ENCODE measurements at regions not wholly inside any gene's neighbourhood (a gene's known extent, or its start where the extent isn't known, plus 50 kb on each side); places are given as distances from the start of the nearest gene placed in this dataset.
"Not testable (repeated sequence)": the region's sequence is repeated elsewhere in the genome, so short reads cannot be mapped to it uniquely, and the experiment has no call there.

DNA sequence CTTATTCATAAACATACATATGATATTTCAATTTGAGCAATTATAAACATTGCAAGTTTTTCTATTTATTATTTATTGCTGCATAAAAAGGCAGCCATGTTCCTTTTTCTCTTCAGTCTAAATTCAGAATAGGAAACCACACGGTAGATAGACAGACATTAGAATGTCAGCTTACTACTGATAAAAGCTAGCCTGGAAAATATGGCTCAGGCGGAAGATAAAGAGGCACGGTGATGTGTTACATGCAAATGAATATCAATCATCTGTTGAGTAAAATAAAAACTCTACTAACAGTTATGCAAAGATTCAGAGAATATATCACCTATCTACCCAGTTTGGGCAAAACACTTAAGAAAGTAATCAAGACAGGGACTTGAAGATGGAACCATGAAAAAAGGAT, 73.5 kb upstream of the PDSS1 start:
- Histone ChIP-seq H3K4me1 (ENCODE audit: insufficient read depth, low read length) (no peaks in the 10 kb centered on the region), H3K36me3 (ENCODE audit: insufficient read depth, low read length) (no peaks in the 10 kb centered on the region), H2AFZ (ENCODE audit: low read length) (no peak overlapping the region), H3K27ac (ENCODE audit: low read depth, low read length) (no peak overlapping the region), H4K20me1 (ENCODE audit: insufficient read depth, low read length) (no peaks in the 10 kb centered on the region), H3K27me3 (ENCODE audit: insufficient read depth, low read length) (peaks cover 7% of the 10 kb centered on the region), H3K9me3 (ENCODE audit: low read depth, low read length) (no peaks in the 10 kb centered on the region), H3K4me2 (ENCODE audit: insufficient read depth, low read length) (no peak overlapping the region), H3K79me2 (ENCODE audit: insufficient read depth, low read length) (no peaks in the 10 kb centered on the region), H3K4me3 (ENCODE audit: insufficient read depth, low read length) (no peak overlapping the region)
- TF ChIP-seq, protein P1, sequence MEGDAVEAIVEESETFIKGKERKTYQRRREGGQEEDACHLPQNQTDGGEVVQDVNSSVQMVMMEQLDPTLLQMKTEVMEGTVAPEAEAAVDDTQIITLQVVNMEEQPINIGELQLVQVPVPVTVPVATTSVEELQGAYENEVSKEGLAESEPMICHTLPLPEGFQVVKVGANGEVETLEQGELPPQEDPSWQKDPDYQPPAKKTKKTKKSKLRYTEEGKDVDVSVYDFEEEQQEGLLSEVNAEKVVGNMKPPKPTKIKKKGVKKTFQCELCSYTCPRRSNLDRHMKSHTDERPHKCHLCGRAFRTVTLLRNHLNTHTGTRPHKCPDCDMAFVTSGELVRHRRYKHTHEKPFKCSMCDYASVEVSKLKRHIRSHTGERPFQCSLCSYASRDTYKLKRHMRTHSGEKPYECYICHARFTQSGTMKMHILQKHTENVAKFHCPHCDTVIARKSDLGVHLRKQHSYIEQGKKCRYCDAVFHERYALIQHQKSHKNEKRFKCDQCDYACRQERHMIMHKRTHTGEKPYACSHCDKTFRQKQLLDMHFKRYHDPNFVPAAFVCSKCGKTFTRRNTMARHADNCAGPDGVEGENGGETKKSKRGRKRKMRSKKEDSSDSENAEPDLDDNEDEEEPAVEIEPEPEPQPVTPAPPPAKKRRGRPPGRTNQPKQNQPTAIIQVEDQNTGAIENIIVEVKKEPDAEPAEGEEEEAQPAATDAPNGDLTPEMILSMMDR (IDR thresholded peaks at IDR 0.05; ENCODE audit: extremely low read depth, low read depth, low read length): no peak
- no peak for DNase-seq (ENCODE audit: insufficient read length, low spot score, missing footprints)

DNA sequence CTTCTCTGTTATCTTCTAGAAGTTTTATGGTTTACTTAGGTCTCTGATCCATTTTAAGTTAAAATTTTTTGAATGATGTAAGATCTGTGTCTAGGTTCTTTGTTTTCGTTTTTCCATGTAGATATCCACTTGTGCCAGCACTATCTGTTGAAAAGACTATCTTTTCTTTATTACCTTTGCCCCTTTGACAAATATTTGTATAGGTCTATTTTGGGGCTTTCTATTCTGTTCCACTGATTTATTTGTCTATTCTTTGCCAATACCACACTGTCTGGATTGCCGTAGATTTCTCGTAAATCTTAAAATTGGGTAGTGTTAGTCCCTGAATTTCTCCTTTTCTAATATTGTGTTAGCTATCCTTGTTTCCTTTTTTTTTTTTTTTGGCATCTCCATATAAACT, 71.4 kb upstream of the PDSS1 start:
- H3K27ac ChIP-seq (ENCODE audit: low read depth, low read length): no peak overlapping the region
- no peak for DNase-seq (ENCODE audit: insufficient read length, low spot score, missing footprints)
- H2AFZ ChIP-seq (ENCODE audit: low read length): no peak overlapping the region
- H3K4me1 ChIP-seq (ENCODE audit: insufficient read depth, low read length): no peaks in the 10 kb centered on the region
- H3K4me3 ChIP-seq (ENCODE audit: insufficient read depth, low read length): no peak overlapping the region
- H3K79me2 ChIP-seq (ENCODE audit: insufficient read depth, low read length): no peaks in the 10 kb centered on the region
- peaks cover 7% of the 10 kb centered on the region for H3K27me3 ChIP-seq (ENCODE audit: insufficient read depth, low read length)
- H4K20me1 ChIP-seq (ENCODE audit: insufficient read depth, low read length): no peaks in the 10 kb centered on the region
- no peaks in the 10 kb centered on the region for H3K9me3 ChIP-seq (ENCODE audit: low read depth, low read length)
- no peak overlapping the region for H3K4me2 ChIP-seq (ENCODE audit: insufficient read depth, low read length)
- TF ChIP-seq, protein P1 (IDR thresholded peaks at IDR 0.05; ENCODE audit: extremely low read depth, low read depth, low read length): no peak
- no peaks in the 10 kb centered on the region for H3K36me3 ChIP-seq (ENCODE audit: insufficient read depth, low read length)

DNA sequence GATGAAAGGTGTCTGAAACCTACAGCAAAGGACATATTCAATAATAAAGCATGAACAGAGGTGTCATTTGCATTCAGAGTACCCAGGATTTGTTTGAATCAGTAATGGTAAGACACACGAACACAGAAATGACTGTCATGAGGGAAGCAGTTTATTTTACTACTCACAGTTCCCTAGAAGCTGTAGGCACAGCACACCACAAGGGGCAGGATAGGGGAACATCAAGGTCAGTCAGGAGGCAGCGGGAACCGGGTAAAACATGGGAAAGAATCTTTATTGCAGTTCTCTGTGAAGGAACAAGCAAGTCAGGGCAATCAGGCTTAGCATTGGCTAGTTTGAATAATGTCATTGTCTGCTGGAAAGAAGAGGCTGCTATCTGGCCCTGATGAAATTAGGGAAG, 70.2 kb upstream of the PDSS1 start:
- Histone ChIP-seq H4K20me1 (ENCODE audit: insufficient read depth, low read length) (no peaks in the 10 kb centered on the region), H3K4me3 (ENCODE audit: insufficient read depth, low read length) (no peak overlapping the region), H3K4me1 (ENCODE audit: insufficient read depth, low read length) (no peaks in the 10 kb centered on the region), H3K27me3 (ENCODE audit: insufficient read depth, low read length) (peaks cover 3% of the 10 kb centered on the region), H3K79me2 (ENCODE audit: insufficient read depth, low read length) (no peaks in the 10 kb centered on the region), H3K9me3 (ENCODE audit: low read depth, low read length) (no peaks in the 10 kb centered on the region), H3K36me3 (ENCODE audit: insufficient read depth, low read length) (no peaks in the 10 kb centered on the region), H2AFZ (ENCODE audit: low read length) (no peak overlapping the region), H3K27ac (ENCODE audit: low read depth, low read length) (no peak overlapping the region), H3K4me2 (ENCODE audit: insufficient read depth, low read length) (no peak overlapping the region)
- TF ChIP-seq, protein P1 (IDR thresholded peaks at IDR 0.05; ENCODE audit: extremely low read depth, low read depth, low read length): no peak
- no peak for DNase-seq (ENCODE audit: insufficient read length, low spot score, missing footprints)

DNA sequence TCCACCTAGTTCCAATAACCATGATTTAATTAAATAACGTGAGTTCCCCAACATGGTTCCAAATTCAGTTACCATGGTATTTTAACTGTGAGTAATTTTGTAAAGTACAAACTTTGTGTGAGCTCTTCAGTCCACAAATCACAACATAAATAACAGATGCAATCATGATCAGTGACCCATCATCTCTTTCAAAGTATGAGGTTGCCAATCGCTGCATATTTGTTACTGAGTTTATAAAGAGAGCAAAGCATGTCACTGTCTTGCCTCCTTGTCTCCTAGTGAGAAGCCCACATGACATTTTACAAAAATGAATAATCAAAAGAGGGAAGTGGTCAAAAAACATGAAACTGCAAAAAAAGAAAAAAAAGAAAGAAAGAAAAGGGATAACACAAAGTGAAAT, 69.1 kb upstream of the PDSS1 start:
- Histone ChIP-seq H3K9me3 (ENCODE audit: low read depth, low read length) (no peaks in the 10 kb centered on the region), H3K27me3 (ENCODE audit: insufficient read depth, low read length) (peaks cover 3% of the 10 kb centered on the region), H3K79me2 (ENCODE audit: insufficient read depth, low read length) (no peaks in the 10 kb centered on the region), H3K4me3 (ENCODE audit: insufficient read depth, low read length) (no peak overlapping the region), H2AFZ (ENCODE audit: low read length) (no peak overlapping the region), H3K27ac (ENCODE audit: low read depth, low read length) (no peak overlapping the region), H3K4me2 (ENCODE audit: insufficient read depth, low read length) (no peak overlapping the region), H3K36me3 (ENCODE audit: insufficient read depth, low read length) (no peaks in the 10 kb centered on the region), H4K20me1 (ENCODE audit: insufficient read depth, low read length) (no peaks in the 10 kb centered on the region), H3K4me1 (ENCODE audit: insufficient read depth, low read length) (no peaks in the 10 kb centered on the region)
- TF ChIP-seq, protein P1 (IDR thresholded peaks at IDR 0.05; ENCODE audit: extremely low read depth, low read depth, low read length): no peak
- DNase-seq (ENCODE audit: insufficient read length, low spot score, missing footprints): no peak

DNA sequence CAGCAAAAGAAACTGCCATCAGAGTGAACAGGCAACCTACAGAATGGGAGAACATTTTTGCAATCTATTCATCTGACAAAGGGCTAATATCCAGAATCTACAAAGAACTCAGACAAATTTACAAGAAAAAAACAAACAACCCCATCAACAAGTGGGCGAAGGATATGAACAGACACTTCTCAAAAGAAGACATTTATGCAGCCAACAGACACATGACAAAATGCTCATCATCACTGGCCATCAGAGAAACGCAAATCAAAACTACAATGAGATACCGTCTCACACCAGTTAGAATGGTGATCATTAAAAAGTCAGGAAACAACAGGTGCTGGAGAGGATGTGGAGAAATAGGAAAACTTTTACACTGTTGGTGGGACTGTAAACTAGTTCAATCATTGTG, 65.3 kb upstream of the PDSS1 start:
- DNase-seq (ENCODE audit: insufficient read length, low spot score, missing footprints); H3K79me2 ChIP-seq (ENCODE audit: insufficient read depth, low read length); H3K4me3 ChIP-seq (ENCODE audit: insufficient read depth, low read length); H3K36me3 ChIP-seq (ENCODE audit: insufficient read depth, low read length); H3K4me2 ChIP-seq (ENCODE audit: insufficient read depth, low read length); H2AFZ ChIP-seq (ENCODE audit: low read length); H4K20me1 ChIP-seq (ENCODE audit: insufficient read depth, low read length); H3K27me3 ChIP-seq (ENCODE audit: insufficient read depth, low read length); H3K4me1 ChIP-seq (ENCODE audit: insufficient read depth, low read length); H3K27ac ChIP-seq (ENCODE audit: low read depth, low read length); H3K9me3 ChIP-seq (ENCODE audit: low read depth, low read length): not testable (repeated sequence)

DNA sequence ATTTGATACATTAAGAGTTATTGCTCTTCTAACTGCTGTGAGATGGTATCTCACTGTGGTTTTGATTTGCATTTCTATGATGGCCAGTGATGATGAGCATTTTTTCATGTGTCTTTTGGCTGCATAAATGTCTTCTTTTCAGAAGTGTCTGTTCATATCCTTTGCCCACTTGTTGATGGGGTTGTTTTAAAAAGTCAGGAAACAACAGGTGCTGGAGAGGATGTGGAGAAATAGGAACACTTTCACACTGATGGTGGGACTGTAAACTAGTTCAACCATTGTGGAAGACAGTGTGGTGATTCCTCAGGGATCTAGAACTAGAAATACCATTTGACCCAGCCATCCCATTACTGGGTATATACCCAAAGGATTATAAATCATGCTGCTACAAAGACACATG, 63.4 kb upstream of the PDSS1 start:
- H3K9me3 ChIP-seq (ENCODE audit: low read depth, low read length); H3K27me3 ChIP-seq (ENCODE audit: insufficient read depth, low read length); H3K4me3 ChIP-seq (ENCODE audit: insufficient read depth, low read length); H3K4me1 ChIP-seq (ENCODE audit: insufficient read depth, low read length); H3K36me3 ChIP-seq (ENCODE audit: insufficient read depth, low read length); H3K79me2 ChIP-seq (ENCODE audit: insufficient read depth, low read length); H3K27ac ChIP-seq (ENCODE audit: low read depth, low read length); H4K20me1 ChIP-seq (ENCODE audit: insufficient read depth, low read length); H3K4me2 ChIP-seq (ENCODE audit: insufficient read depth, low read length); DNase-seq (ENCODE audit: insufficient read length, low spot score, missing footprints); H2AFZ ChIP-seq (ENCODE audit: low read length): not testable (repeated sequence)

All from osteoblast (primary cell).